K562 (cell line): ENCODE measurements at regions not wholly inside any gene's neighbourhood (a gene's known extent, or its start where the extent isn't known, plus 50 kb on each side); places are given as distances from the start of the nearest gene placed in this dataset.

ENCODE experiments used
- ATAC-seq: fragments of 200-7000 bp; cut with Tn5 transposase; 3 replicates; pipeline ENCODE4 v1.9.1; 2020; ENCODE audit warnings: moderate library complexity
- BruUV-seq: library from RNA; stranded (reverse); fragments of 400-500 nt; replicated peaks from 2 replicates; lab custom pipeline; 2021; lab: Mats Ljungman, UMichigan
- CTCF ChIA-PET: fragments of 300-600 bp; formaldehyde crosslinking; extraction: SDS; loops from one replicate; lab custom pipeline; 2021; ENCODE audit warnings: low intra/inter-chr PET ratio; lab: Yijun Ruan, JAX
- POLR2A ChIA-PET: fragments of 300-600, 350-650 bp; sonication (Branson Sonifier 250); formaldehyde crosslinking; extraction: SDS; loops from one replicate; lab custom pipeline; 2021; ENCODE audit warnings: antibody characterized with exemption, inconsistent platforms; lab: Yijun Ruan, JAX
- DNase-seq, 4 experiments: peaks; one replicate each; pipeline versions ENCODE4 v3.0.0 to v3.0.0-alpha.2; 2011 to 2018; ENCODE audit warnings: low spot score in 3 of 4, mixed read lengths in 3 of 4; ENCODE audit errors: extremely low read depth in 1 of 4
- FAIRE-seq: peaks from 2 replicates; lab custom pipeline; 2011; peaks lifted over from hg19 to GRCh38; lab: Jason Lieb, UNC
- H2AFZ ChIP-seq: 2 replicates; pipeline ENCODE4 v1.6.0; 2011; ENCODE audit warnings: low read depth, low read length, control low read depth, inconsistent platforms
- H3K27ac ChIP-seq: fragments of 200-600 bp; 3 replicates; pipeline ENCODE4 v1.8.0; 2011; ENCODE audit warnings: low read depth, mild to moderate bottlenecking, control low read depth, inconsistent platforms, low read length, moderate library complexity, mixed read lengths; ENCODE audit errors: extremely low read depth
- H3K27me3 ChIP-seq, 2 experiments: fragments of 300-600 bp in 1 of 2; 2 replicates in 1 of 2; 3 replicates in 1 of 2; pipeline versions ENCODE4 v1.6.0 to v1.8.0; 2011; ENCODE audit warnings: inconsistent platforms in 2 of 2, low read length in 2 of 2, mild to moderate bottlenecking in 1 of 2, mixed read lengths in 1 of 2, moderate library complexity in 1 of 2; ENCODE audit not compliant: control insufficient read depth in 2 of 2, insufficient read depth in 2 of 2
- H3K36me3 ChIP-seq: fragments of 300-600 bp; 3 replicates; pipeline ENCODE4 v1.8.0; 2011; ENCODE audit warnings: mild to moderate bottlenecking, low read length, inconsistent platforms; ENCODE audit not compliant: control insufficient read depth, insufficient read depth
- H3K4me1 ChIP-seq, 2 experiments: fragments of 200-600 bp in 1 of 2; replicated peaks in 1 of 2; 2 replicates in 1 of 2; 3 replicates in 1 of 2; pipeline versions ENCODE4 v1.5.1 to v1.8.0; 2011; ENCODE audit warnings: inconsistent platforms in 2 of 2, low read length in 2 of 2, mild to moderate bottlenecking in 1 of 2, mixed read lengths in 1 of 2, moderate library complexity in 1 of 2; ENCODE audit not compliant: control insufficient read depth in 2 of 2, insufficient read depth in 2 of 2
- H3K4me2 ChIP-seq: 2 replicates; pipeline ENCODE4 v1.6.1; 2011; ENCODE audit warnings: low read length, control low read depth, inconsistent platforms, mixed read lengths; ENCODE audit not compliant: insufficient read depth
- H3K4me3 ChIP-seq: fragments of 200-600 bp; sonication (generic), shearing (Covaris generic); 2 replicates; pipeline ENCODE4 v1.5.1; 2016; ENCODE audit warnings: control low read depth, inconsistent platforms
- H3K79me2 ChIP-seq: fragments of 200-600 bp; 3 replicates; pipeline ENCODE4 v1.8.0; 2011; ENCODE audit warnings: low read length, inconsistent platforms; ENCODE audit not compliant: control insufficient read depth, insufficient read depth
- H3K9ac ChIP-seq, 2 experiments: 2 replicates each; pipeline versions ENCODE4 v1.6.0 to v1.6.1; 2011; ENCODE audit warnings: low read depth in 2 of 2, low read length in 2 of 2, control low read depth in 1 of 2, inconsistent platforms in 1 of 2, mild to moderate bottlenecking in 1 of 2, mixed read lengths in 1 of 2; ENCODE audit not compliant: insufficient read depth in 1 of 2
- H3K9me1 ChIP-seq: one replicate; pipeline ENCODE4 v1.6.0; 2011; ENCODE audit warnings: inconsistent platforms, mild to moderate bottlenecking, low read length, moderate library complexity; ENCODE audit not compliant: control insufficient read depth, insufficient read depth
- H3K9me3 ChIP-seq: replicated peaks from 2 replicates; pipeline ENCODE4 v1.5.1; 2011; ENCODE audit warnings: low read depth, low read length, inconsistent platforms; ENCODE audit not compliant: control insufficient read depth, insufficient read depth
- H4K20me1 ChIP-seq: replicated peaks from 2 replicates; pipeline ENCODE4 v1.6.1; 2011; ENCODE audit warnings: low read length, inconsistent platforms, mixed read lengths; ENCODE audit not compliant: control insufficient read depth, insufficient read depth
- CREB1 ChIP-seq, 2 experiments: sonication (generic) in 1 of 2; formaldehyde crosslinking in 1 of 2; IDR thresholded peaks; 2 replicates each; pipeline versions ENCODE4 v1.6.1 to v1.8.0; 2012 to 2022; ENCODE audit warnings: inconsistent platforms in 1 of 2, mild to moderate bottlenecking in 1 of 2, missing genetic modification reagents in 1 of 2, moderate library complexity in 1 of 2
- CTCF ChIP-seq, 3 experiments: IDR thresholded peaks in 2 of 3; conservative IDR thresholded peaks in 1 of 3; 2 replicates each; pipeline ENCODE4 v1.5.1; 2011 to 2012; ENCODE audit warnings: low read length in 3 of 3, mild to moderate bottlenecking in 3 of 3, control low read depth in 2 of 3, improper control_type of control experiment in 1 of 3, inconsistent platforms in 1 of 3, low read depth in 1 of 3, mixed read lengths in 1 of 3, moderate library complexity in 1 of 3; ENCODE audit not compliant: insufficient read depth in 2 of 3
- ZNF134 ChIP-seq: fragments of 250-450 bp; sonication (Bioruptor Pico); conservative IDR thresholded peaks from 2 replicates; pipeline ENCODE4 v1.4.0; 2020
- ZNF696 ChIP-seq: fragments of 250-450 bp; sonication (Bioruptor Pico); conservative IDR thresholded peaks from 2 replicates; pipeline ENCODE4 v1.4.0; 2020; ENCODE audit warnings: mild to moderate bottlenecking, moderate library complexity
- WGBS: fragments of 100-300 bp; shearing (Covaris generic); methylation state at CpG from one replicate; pipeline ENCODE4 v1.1.6; 2016; ENCODE audit warnings: low coverage, mixed read lengths; ENCODE audit not compliant: insufficient coverage; ENCODE audit errors: missing lambda C conversion rate; 5-methylcytosine and 5-hydroxymethylcytosine counted together
- in situ Hi-C: fragments of 300-500 bp; cut with MboI; formaldehyde crosslinking; loops from 4 replicates; pipeline ENCODE4 v1.15.0; 2018; ENCODE audit warnings: inconsistent platforms, mixed read lengths
- intact Hi-C: fragments of 100-400 bp; cut with micrococcal nuclease; formaldehyde crosslinking; loops from 2 replicates; pipeline ENCODE4 v1.14.2; 2022

GRCh38 chr10:84053626-84054025 lies 85.7 kb upstream of the GHITM start (continued):
- TF ChIP-seq CREB1 (IDR thresholded peaks at IDR 0.05) (no peak), CREB1 (CRISPR knock-in tag; IDR thresholded peaks at IDR 0.05) (no peak), ZNF696 (CRISPR knock-in tag) (no peak)

- ATAC-seq, result peak; percentile 50; the same call in 1 of the 3 replicates
- CTCF ChIA-PET, result no interaction called here
- no peak for FAIRE-seq
These were observed 84.6 kb upstream of the GHITM start for GRCh38 chr10:84054743-84055142.

More at GRCh38 chr10:84054743-84055142, 84.6 kb upstream of the GHITM start:
- H3K9ac ChIP-seq, result no peak overlapping the region
- no peaks in the 10 kb centered on the region for H3K4me1 ChIP-seq
- 0% methylated on average over 3 of the region's 3 CpGs for WGBS
- H3K4me3 ChIP-seq, result no peak overlapping the region
- DNase-seq, result no peak
- no peaks in the 10 kb centered on the region for H3K9me1 ChIP-seq
- no peaks in the 10 kb centered on the region for H3K79me2 ChIP-seq
- H2AFZ ChIP-seq, result no peak overlapping the region
- POLR2A ChIA-PET, result no interaction called here
- H4K20me1 ChIP-seq, result no peaks in the 10 kb centered on the region
- intact Hi-C loops (no loop called here), in situ Hi-C loops (no loop called here)
- no peak overlapping the region for H3K27ac ChIP-seq
- H3K4me2 ChIP-seq, result no peak overlapping the region
- peak in 1 of 3 experiments; percentile 21; a peak in 1 of 6 replicates for TF ChIP-seq CTCF (IDR thresholded peaks at IDR 0.05 in 2 of 3, conservative IDR thresholded peaks at IDR 0.05 in 1 of 3; ENCODE audit: insufficient read depth in 2 of 3, low read depth in 1 of 3, low read length in 3 of 3)
- no peak for TF ChIP-seq ZNF134
- TF ChIP-seq, all 486 proteins: peak for 1
- Histone ChIP-seq H3K9me3 (no peaks in the 10 kb centered on the region), H3K27me3 (no peaks in the 10 kb centered on the region), H3K36me3 (no peaks in the 10 kb centered on the region)
- BruUV-seq, result no TSS peak
